K562 (cell line): ENCODE measurements at regions not wholly inside any gene's neighbourhood (a gene's known extent, or its start where the extent isn't known, plus 50 kb on each side); places are given as distances from the start of the nearest gene placed in this dataset.

Source experiments
- ATAC-seq: fragments of 200-7000 bp; cut with Tn5 transposase; 3 replicates; pipeline ENCODE4 v1.9.1; 2020; ENCODE audit warnings: moderate library complexity
- BruUV-seq: library from RNA; stranded (reverse); fragments of 400-500 nt; replicated peaks from 2 replicates; lab custom pipeline; 2021; lab: Mats Ljungman, UMichigan
- CTCF ChIA-PET: fragments of 300-600 bp; formaldehyde crosslinking; extraction: SDS; loops from one replicate; lab custom pipeline; 2021; ENCODE audit warnings: low intra/inter-chr PET ratio; lab: Yijun Ruan, JAX
- POLR2A ChIA-PET: fragments of 300-600, 350-650 bp; sonication (Branson Sonifier 250); formaldehyde crosslinking; extraction: SDS; loops from one replicate; lab custom pipeline; 2021; ENCODE audit warnings: antibody characterized with exemption, inconsistent platforms; lab: Yijun Ruan, JAX
- DNase-seq, 4 experiments: peaks; one replicate each; pipeline versions ENCODE4 v3.0.0 to v3.0.0-alpha.2; 2011 to 2018; ENCODE audit warnings: low spot score in 3 of 4, mixed read lengths in 3 of 4; ENCODE audit errors: extremely low read depth in 1 of 4
- FAIRE-seq: peaks from 2 replicates; lab custom pipeline; 2011; peaks lifted over from hg19 to GRCh38; lab: Jason Lieb, UNC
- H2AFZ ChIP-seq: 2 replicates; pipeline ENCODE4 v1.6.0; 2011; ENCODE audit warnings: low read depth, low read length, control low read depth, inconsistent platforms
- H3K27ac ChIP-seq: fragments of 200-600 bp; 3 replicates; pipeline ENCODE4 v1.8.0; 2011; ENCODE audit warnings: low read depth, mild to moderate bottlenecking, control low read depth, inconsistent platforms, low read length, moderate library complexity, mixed read lengths; ENCODE audit errors: extremely low read depth
- H3K27me3 ChIP-seq, 2 experiments: fragments of 300-600 bp in 1 of 2; 2 replicates in 1 of 2; 3 replicates in 1 of 2; pipeline versions ENCODE4 v1.6.0 to v1.8.0; 2011; ENCODE audit warnings: inconsistent platforms in 2 of 2, low read length in 2 of 2, mild to moderate bottlenecking in 1 of 2, mixed read lengths in 1 of 2, moderate library complexity in 1 of 2; ENCODE audit not compliant: control insufficient read depth in 2 of 2, insufficient read depth in 2 of 2
- H3K36me3 ChIP-seq: fragments of 300-600 bp; 3 replicates; pipeline ENCODE4 v1.8.0; 2011; ENCODE audit warnings: mild to moderate bottlenecking, low read length, inconsistent platforms; ENCODE audit not compliant: control insufficient read depth, insufficient read depth
- H3K4me1 ChIP-seq, 2 experiments: fragments of 200-600 bp in 1 of 2; replicated peaks in 1 of 2; 2 replicates in 1 of 2; 3 replicates in 1 of 2; pipeline versions ENCODE4 v1.5.1 to v1.8.0; 2011; ENCODE audit warnings: inconsistent platforms in 2 of 2, low read length in 2 of 2, mild to moderate bottlenecking in 1 of 2, mixed read lengths in 1 of 2, moderate library complexity in 1 of 2; ENCODE audit not compliant: control insufficient read depth in 2 of 2, insufficient read depth in 2 of 2
- H3K4me2 ChIP-seq: 2 replicates; pipeline ENCODE4 v1.6.1; 2011; ENCODE audit warnings: low read length, control low read depth, inconsistent platforms, mixed read lengths; ENCODE audit not compliant: insufficient read depth
- H3K4me3 ChIP-seq: fragments of 200-600 bp; sonication (generic), shearing (Covaris generic); 2 replicates; pipeline ENCODE4 v1.5.1; 2016; ENCODE audit warnings: control low read depth, inconsistent platforms
- H3K79me2 ChIP-seq: fragments of 200-600 bp; 3 replicates; pipeline ENCODE4 v1.8.0; 2011; ENCODE audit warnings: low read length, inconsistent platforms; ENCODE audit not compliant: control insufficient read depth, insufficient read depth
- H3K9ac ChIP-seq, 2 experiments: 2 replicates each; pipeline versions ENCODE4 v1.6.0 to v1.6.1; 2011; ENCODE audit warnings: low read depth in 2 of 2, low read length in 2 of 2, control low read depth in 1 of 2, inconsistent platforms in 1 of 2, mild to moderate bottlenecking in 1 of 2, mixed read lengths in 1 of 2; ENCODE audit not compliant: insufficient read depth in 1 of 2
- H3K9me1 ChIP-seq: one replicate; pipeline ENCODE4 v1.6.0; 2011; ENCODE audit warnings: inconsistent platforms, mild to moderate bottlenecking, low read length, moderate library complexity; ENCODE audit not compliant: control insufficient read depth, insufficient read depth
- H3K9me3 ChIP-seq: replicated peaks from 2 replicates; pipeline ENCODE4 v1.5.1; 2011; ENCODE audit warnings: low read depth, low read length, inconsistent platforms; ENCODE audit not compliant: control insufficient read depth, insufficient read depth
- H4K20me1 ChIP-seq: replicated peaks from 2 replicates; pipeline ENCODE4 v1.6.1; 2011; ENCODE audit warnings: low read length, inconsistent platforms, mixed read lengths; ENCODE audit not compliant: control insufficient read depth, insufficient read depth
- DIDO1 ChIP-seq: fragments of 450-650 bp; IDR thresholded peaks from 2 replicates; pipeline ENCODE4 v1.6.1; 2016; ENCODE audit warnings: low read depth, missing biosample characterization, missing genetic modification characterization
- EZH2 ChIP-seq: IDR thresholded peaks from 2 replicates; pipeline ENCODE4 v1.6.1; 2012; ENCODE audit warnings: low read depth, mild to moderate bottlenecking, inconsistent platforms, low read length, borderline replicate concordance
- FOXK1 ChIP-seq: sonication (generic); formaldehyde crosslinking; IDR thresholded peaks from 2 replicates; pipeline ENCODE4 v1.8.0; 2022; ENCODE audit warnings: missing genetic modification reagents, mild to moderate bottlenecking, borderline replicate concordance
- KLF6 ChIP-seq: fragments of 250-450 bp; sonication (Bioruptor Pico); IDR thresholded peaks from 2 replicates; pipeline ENCODE4 v1.4.0; 2020; ENCODE audit warnings: mild to moderate bottlenecking, moderate library complexity, borderline replicate concordance
- MIER1 ChIP-seq: fragments of 450-650 bp; IDR thresholded peaks from 2 replicates; pipeline ENCODE4 v1.6.1; 2016; ENCODE audit warnings: antibody characterized with exemption, mild to moderate bottlenecking, low read depth
- SAFB2 ChIP-seq: fragments of 200-400 bp; formaldehyde crosslinking; IDR thresholded peaks from 2 replicates; pipeline ENCODE4 v1.6.1; 2018; ENCODE audit warnings: borderline replicate concordance, low read length, low read depth, moderate library complexity; ENCODE audit not compliant: severe bottlenecking
- SMARCE1 ChIP-seq: fragments of 450-650 bp; IDR thresholded peaks from 2 replicates; pipeline ENCODE4 v1.7.1; 2016; ENCODE audit warnings: mild to moderate bottlenecking
- ZNF124 ChIP-seq: sonication (generic); formaldehyde crosslinking; IDR thresholded peaks from 2 replicates; pipeline ENCODE4 v1.8.1; 2022; ENCODE audit warnings: missing genetic modification reagents
- WGBS: fragments of 100-300 bp; shearing (Covaris generic); methylation state at CpG from one replicate; pipeline ENCODE4 v1.1.6; 2016; ENCODE audit warnings: low coverage, mixed read lengths; ENCODE audit not compliant: insufficient coverage; ENCODE audit errors: missing lambda C conversion rate; 5-methylcytosine and 5-hydroxymethylcytosine counted together
- in situ Hi-C: fragments of 300-500 bp; cut with MboI; formaldehyde crosslinking; loops from 4 replicates; pipeline ENCODE4 v1.15.0; 2018; ENCODE audit warnings: inconsistent platforms, mixed read lengths
- intact Hi-C: fragments of 100-400 bp; cut with micrococcal nuclease; formaldehyde crosslinking; loops from 2 replicates; pipeline ENCODE4 v1.14.2; 2022
- TF ChIP-seq, protein P1 (sequence below): fragments of 200-400 bp; formaldehyde crosslinking; IDR thresholded peaks from 2 replicates; pipeline ENCODE4 v1.6.1; 2017; ENCODE audit warnings: mild to moderate bottlenecking, low read depth, low read length, moderate library complexity

DNA sequence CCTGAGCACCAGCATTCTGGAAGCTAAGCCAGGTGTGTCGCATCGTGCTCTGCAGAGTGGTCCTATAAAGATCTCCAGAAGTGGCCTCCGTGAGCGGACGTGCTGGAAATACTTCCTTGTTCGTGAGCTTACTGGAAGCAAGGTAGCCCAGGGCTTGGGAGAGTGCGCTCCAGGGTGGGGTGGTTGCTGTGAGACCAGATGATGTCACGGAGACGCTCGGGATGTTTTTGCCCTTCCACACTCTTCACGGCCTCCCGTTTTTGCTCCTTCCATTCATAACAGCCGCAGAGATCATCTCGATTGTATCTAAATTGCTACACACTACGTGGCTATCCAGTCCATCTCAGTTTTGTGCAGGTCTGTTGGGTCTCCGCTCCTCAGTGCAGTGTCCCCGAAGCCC lies 373.4 kb downstream of the THBS2 start (continued):
- no peak for TF ChIP-seq DIDO1 (tag)

DNA sequence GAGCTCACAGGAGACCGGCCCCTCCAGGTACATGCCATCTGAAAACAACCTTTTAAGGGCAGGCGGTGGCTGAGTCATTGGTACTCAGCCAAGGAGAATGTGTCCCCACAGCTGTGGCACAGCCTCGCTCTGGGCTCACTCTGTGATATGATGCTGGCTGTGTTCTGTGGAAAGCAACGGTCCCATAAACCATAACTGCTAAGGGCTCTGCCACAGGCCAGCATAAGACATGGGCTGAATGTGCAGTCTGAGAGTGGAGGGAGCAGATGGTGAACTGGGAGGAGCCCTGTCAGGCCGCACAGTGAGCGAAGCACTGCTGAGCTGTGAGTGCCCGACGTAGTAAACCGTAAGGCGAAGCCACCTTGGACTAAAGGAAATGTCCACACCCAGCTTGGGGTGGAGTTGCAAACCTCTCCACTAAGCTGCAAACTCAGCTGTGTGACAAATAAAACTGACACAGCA lies 375.8 kb downstream of the THBS2 start:
- no peak overlapping the region for H2AFZ ChIP-seq
- in situ Hi-C loops (no loop called here), intact Hi-C loops (no loop called here)
- H3K4me3 ChIP-seq = no peak overlapping the region
- no TSS peak for BruUV-seq
- H3K27ac ChIP-seq = no peak overlapping the region
- no peaks in the 10 kb centered on the region for H3K9me3 ChIP-seq
- H3K9me1 ChIP-seq = no peaks in the 10 kb centered on the region
- peaks cover 39 to 69% of the 10 kb centered on the region in 2 experiments; a peak in 4 of 5 replicates for H3K27me3 ChIP-seq
- no peaks in the 10 kb centered on the region for H3K4me1 ChIP-seq
- H3K36me3 ChIP-seq = no peaks in the 10 kb centered on the region
- 0% methylated on average over 10 of the region's 10 CpGs for WGBS
- TF ChIP-seq ZNF124 (CRISPR knock-in tag) = no peak
- TF ChIP-seq KLF6 (CRISPR knock-in tag) = no peak
- TF ChIP-seq EZH2 = 0 out of 2 replicates have a peak, but pooled peaks have one; percentile 61
- no peak for TF ChIP-seq MIER1
- TF ChIP-seq, protein P1, sequence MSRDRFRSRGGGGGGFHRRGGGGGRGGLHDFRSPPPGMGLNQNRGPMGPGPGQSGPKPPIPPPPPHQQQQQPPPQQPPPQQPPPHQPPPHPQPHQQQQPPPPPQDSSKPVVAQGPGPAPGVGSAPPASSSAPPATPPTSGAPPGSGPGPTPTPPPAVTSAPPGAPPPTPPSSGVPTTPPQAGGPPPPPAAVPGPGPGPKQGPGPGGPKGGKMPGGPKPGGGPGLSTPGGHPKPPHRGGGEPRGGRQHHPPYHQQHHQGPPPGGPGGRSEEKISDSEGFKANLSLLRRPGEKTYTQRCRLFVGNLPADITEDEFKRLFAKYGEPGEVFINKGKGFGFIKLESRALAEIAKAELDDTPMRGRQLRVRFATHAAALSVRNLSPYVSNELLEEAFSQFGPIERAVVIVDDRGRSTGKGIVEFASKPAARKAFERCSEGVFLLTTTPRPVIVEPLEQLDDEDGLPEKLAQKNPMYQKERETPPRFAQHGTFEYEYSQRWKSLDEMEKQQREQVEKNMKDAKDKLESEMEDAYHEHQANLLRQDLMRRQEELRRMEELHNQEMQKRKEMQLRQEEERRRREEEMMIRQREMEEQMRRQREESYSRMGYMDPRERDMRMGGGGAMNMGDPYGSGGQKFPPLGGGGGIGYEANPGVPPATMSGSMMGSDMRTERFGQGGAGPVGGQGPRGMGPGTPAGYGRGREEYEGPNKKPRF = no peak
- no peak for TF ChIP-seq SMARCE1
- TF ChIP-seq SAFB2 = no peak
- TF ChIP-seq FOXK1 = no peak
- no peaks in the 10 kb centered on the region for H3K79me2 ChIP-seq
- no peak overlapping the region for H3K9ac ChIP-seq
- H3K4me2 ChIP-seq = no peak overlapping the region
- DNase-seq = no peak
- ChIA-PET CTCF (no interaction called here), POLR2A (no interaction called here)
- ATAC-seq = peak; percentile 33
- no peak for FAIRE-seq
- peaks cover 13% of the 10 kb centered on the region; the same call in 1 of the 2 replicates for H4K20me1 ChIP-seq
